ENCODE measurements at regions not wholly inside any gene's neighbourhood (a gene's known extent, or its start where the extent isn't known, plus 50 kb on each side); places are given as distances from the start of the nearest gene placed in this dataset.
A peak's percentile ranks its signal among the peaks of the same experiment; 100 is the strongest.

- Histone ChIP-seq H3K4me2 (ENCODE audit: control insufficient read depth, extremely low read depth, insufficient read depth, low read depth, low read length) (no peak overlapping the region), H3K4me1 (ENCODE audit: control insufficient read depth, extremely low read depth, insufficient read depth, low read length) (no peaks in the 10 kb centered on the region), H3K27ac (ENCODE audit: control insufficient read depth, insufficient read depth, low read length) (no peak overlapping the region), H4K20me1 (ENCODE audit: control insufficient read depth, extremely low read depth, insufficient read depth, low read length) (no peaks in the 10 kb centered on the region), H3K9me3 (ENCODE audit: control insufficient read depth, low read depth, low read length) (no peaks in the 10 kb centered on the region), H3K27me3 (ENCODE audit: control insufficient read depth, extremely low read depth, insufficient read depth, low read length) (no peaks in the 10 kb centered on the region), H3K36me3 (ENCODE audit: control insufficient read depth in 2 of 2, extremely low read depth in 1 of 2, insufficient read depth in 2 of 2, low read length in 2 of 2) (no peaks in the 10 kb centered on the region), H3K9me1 (ENCODE audit: control insufficient read depth, extremely low read depth, insufficient read depth, low read length) (no peaks in the 10 kb centered on the region), H2AFZ (ENCODE audit: control insufficient read depth, low read length) (no peak overlapping the region), H3K79me2 (ENCODE audit: control insufficient read depth, insufficient read depth, low read length) (no peaks in the 10 kb centered on the region), H3K4me3 (ENCODE audit: control insufficient read depth in 2 of 3, extremely low read depth in 1 of 3, insufficient read depth in 2 of 3, low read depth in 1 of 3, low read length in 3 of 3) (no peak overlapping the region), H3K9ac (ENCODE audit: control insufficient read depth, extremely low read depth, insufficient read depth, low read length) (no peak overlapping the region)
- dilution Hi-C loops (cut with MboI; ENCODE audit: extremely low pct_ligation_motif_present, low sequenced_read_pairs) = no loop called here
- no peak for DNase-seq (ENCODE audit: low read depth, low spot score)
- peak; percentile 81 for FAIRE-seq
- TF ChIP-seq CTCF (optimal IDR thresholded peaks at IDR 0.05 in 1 of 3, IDR thresholded peaks at IDR 0.05 in 1 of 3, conservative IDR thresholded peaks at IDR 0.05 in 1 of 3; ENCODE audit: extremely low read depth in 1 of 3, insufficient read depth in 2 of 3, low read length in 3 of 3) (no peak), EZH2 (IDR thresholded peaks at IDR 0.05; ENCODE audit: low read length) (no peak)
Measured at GRCh38 chr4:75248770-75249407, 265.3 kb downstream of the RCHY1 start.

GRCh38 chr4:75244325-75244724, 269.9 kb downstream of the RCHY1 start:
- H3K27me3 ChIP-seq (ENCODE audit: control insufficient read depth, extremely low read depth, insufficient read depth, low read length) = no peaks in the 10 kb centered on the region
- no peaks in the 10 kb centered on the region for H3K4me1 ChIP-seq (ENCODE audit: control insufficient read depth, extremely low read depth, insufficient read depth, low read length)
- FAIRE-seq = no peak
- no peaks in the 10 kb centered on the region for H4K20me1 ChIP-seq (ENCODE audit: control insufficient read depth, extremely low read depth, insufficient read depth, low read length)
- no peaks in the 10 kb centered on the region for H3K9me3 ChIP-seq (ENCODE audit: control insufficient read depth, low read depth, low read length)
- H3K4me3 ChIP-seq (ENCODE audit: control insufficient read depth in 2 of 3, extremely low read depth in 1 of 3, insufficient read depth in 2 of 3, low read depth in 1 of 3, low read length in 3 of 3) = no peak overlapping the region
- no peak overlapping the region for H3K4me2 ChIP-seq (ENCODE audit: control insufficient read depth, extremely low read depth, insufficient read depth, low read depth, low read length)
- no peak overlapping the region for H2AFZ ChIP-seq (ENCODE audit: control insufficient read depth, low read length)
- H3K36me3 ChIP-seq (ENCODE audit: control insufficient read depth in 2 of 2, extremely low read depth in 1 of 2, insufficient read depth in 2 of 2, low read length in 2 of 2) = no peaks in the 10 kb centered on the region
- DNase-seq (ENCODE audit: low read depth, low spot score) = no peak
- no peaks in the 10 kb centered on the region for H3K9me1 ChIP-seq (ENCODE audit: control insufficient read depth, extremely low read depth, insufficient read depth, low read length)
- dilution Hi-C loops (cut with MboI; ENCODE audit: extremely low pct_ligation_motif_present, low sequenced_read_pairs) = no loop called here
- H3K9ac ChIP-seq (ENCODE audit: control insufficient read depth, extremely low read depth, insufficient read depth, low read length) = no peak overlapping the region
- no peak overlapping the region for H3K27ac ChIP-seq (ENCODE audit: control insufficient read depth, insufficient read depth, low read length)
- H3K79me2 ChIP-seq (ENCODE audit: control insufficient read depth, insufficient read depth, low read length) = no peaks in the 10 kb centered on the region
- TF ChIP-seq CTCF (optimal IDR thresholded peaks at IDR 0.05 in 1 of 3, IDR thresholded peaks at IDR 0.05 in 1 of 3, conservative IDR thresholded peaks at IDR 0.05 in 1 of 3; ENCODE audit: extremely low read depth in 1 of 3, insufficient read depth in 2 of 3, low read length in 3 of 3) (no peak), EZH2 (IDR thresholded peaks at IDR 0.05; ENCODE audit: low read length) (no peak)

All from keratinocyte (primary cell).